IMR-90 (cell line): ENCODE measurements at regions not wholly inside any gene's neighbourhood (a gene's known extent, or its start where the extent isn't known, plus 50 kb on each side); places are given as distances from the start of the nearest gene placed in this dataset.

Experiments used
- ATAC-seq: fragments of 200-7000 bp; cut with Tn5 transposase; 2 replicates; pipeline ENCODE4 v1.9.1; 2020; ENCODE audit warnings: low read depth, mild to moderate bottlenecking, moderate library complexity
- BruUV-seq: library from RNA; stranded (reverse); fragments of 400-500 nt; replicated peaks from 2 replicates; lab custom pipeline; 2021; lab: Mats Ljungman, UMichigan
- CTCF ChIA-PET: fragments of 300-600 bp; formaldehyde crosslinking; extraction: SDS; loops from one replicate; lab custom pipeline; 2021; ENCODE audit warnings: antibody characterized with exemption; lab: Yijun Ruan, JAX
- POLR2A ChIA-PET: fragments of 300-600 bp; sonication (Branson Sonifier 250); formaldehyde crosslinking; loops from one replicate; lab custom pipeline; 2022; ENCODE audit warnings: antibody characterized with exemption; ENCODE audit not compliant: unreplicated experiment; lab: Charles Lee
- DNase-seq: peaks from one replicate; pipeline ENCODE4 v3.0.0; 2013
- H2AFZ ChIP-seq: replicated peaks from 2 replicates; pipeline ENCODE3; 2013; ENCODE audit warnings: low read length, mild to moderate bottlenecking; ENCODE audit not compliant: poor library complexity
- H2AK5ac ChIP-seq: 2 replicates; pipeline ENCODE4 v1.6.1; 2013; ENCODE audit warnings: low read depth, low read length, inconsistent platforms
- H2AK9ac ChIP-seq: replicated peaks from 2 replicates; pipeline ENCODE3; 2013; ENCODE audit warnings: mild to moderate bottlenecking, low read depth, low read length, moderate library complexity; ENCODE audit not compliant: poor library complexity
- H2BK120ac ChIP-seq: 2 replicates; pipeline ENCODE4 v1.6.1; 2013; ENCODE audit warnings: low read depth, low read length, inconsistent platforms
- H2BK15ac ChIP-seq: 3 replicates; pipeline ENCODE4 v1.6.1; 2013; ENCODE audit warnings: low read depth, low read length, inconsistent platforms
- H2BK20ac ChIP-seq: 2 replicates; pipeline ENCODE4 v1.6.1; 2013; ENCODE audit warnings: low read depth, mild to moderate bottlenecking, inconsistent platforms, low read length, moderate library complexity
- H2BK5ac ChIP-seq: 2 replicates; pipeline ENCODE4 v1.6.1; 2013; ENCODE audit warnings: mild to moderate bottlenecking, low read depth, low read length, inconsistent platforms; ENCODE audit not compliant: poor library complexity, severe bottlenecking
- H3K14ac ChIP-seq: replicated peaks from 2 replicates; pipeline ENCODE4 v1.6.1; 2013; ENCODE audit warnings: low read depth, low read length, inconsistent platforms
- H3K18ac ChIP-seq: 2 replicates; pipeline ENCODE4 v1.6.1; 2013; ENCODE audit warnings: low read depth, low read length, control low read depth
- H3K23ac ChIP-seq: 2 replicates; pipeline ENCODE4 v1.6.1; 2013; ENCODE audit warnings: low read depth, low read length, inconsistent platforms
- H3K27ac ChIP-seq: 2 replicates; pipeline ENCODE4 v1.5.1; 2013; ENCODE audit warnings: mild to moderate bottlenecking, control low read depth, low read length; ENCODE audit not compliant: insufficient read depth
- H3K27me3 ChIP-seq: 2 replicates; pipeline ENCODE4 v1.6.1; 2013; ENCODE audit warnings: low read length; ENCODE audit not compliant: control insufficient read depth, insufficient read depth
- H3K36me3 ChIP-seq: 2 replicates; pipeline ENCODE4 v1.6.1; 2013; ENCODE audit warnings: low read length, mixed read lengths; ENCODE audit not compliant: control insufficient read depth, insufficient read depth
- H3K4ac ChIP-seq: 2 replicates; pipeline ENCODE4 v1.6.1; 2013; ENCODE audit warnings: low read depth, low read length, inconsistent platforms
- H3K4me1 ChIP-seq: 2 replicates; pipeline ENCODE4 v1.6.1; 2013; ENCODE audit warnings: low read length, mixed read lengths; ENCODE audit not compliant: control insufficient read depth, insufficient read depth
- H3K4me2 ChIP-seq: 2 replicates; pipeline ENCODE4 v1.6.1; 2013; ENCODE audit warnings: low read depth, mild to moderate bottlenecking, control low read depth, low read length, moderate library complexity
- H3K4me3 ChIP-seq: 2 replicates; pipeline ENCODE4 v1.5.1; 2013; ENCODE audit warnings: low read depth, mild to moderate bottlenecking, control low read depth, low read length, moderate library complexity; ENCODE audit not compliant: insufficient read depth
- H3K56ac ChIP-seq: 2 replicates; pipeline ENCODE4 v1.6.1; 2013; ENCODE audit warnings: low read length, inconsistent platforms; ENCODE audit not compliant: insufficient read depth; ENCODE audit errors: extremely low read depth
- H3K79me1 ChIP-seq, 2 experiments: 2 replicates each; pipeline ENCODE4 v1.6.1; 2013; ENCODE audit warnings: low read length in 2 of 2, inconsistent platforms in 1 of 2, low read depth in 1 of 2
- H3K9ac ChIP-seq: 2 replicates; pipeline ENCODE4 v1.6.1; 2013; ENCODE audit warnings: low read depth, low read length, control low read depth
- H3K9me1 ChIP-seq: 2 replicates; pipeline ENCODE4 v1.6.1; 2013; ENCODE audit warnings: low read length, inconsistent platforms; ENCODE audit not compliant: insufficient read depth
- H3K9me3 ChIP-seq: 2 replicates; pipeline ENCODE4 v1.6.1; 2013; ENCODE audit warnings: low read length; ENCODE audit not compliant: control insufficient read depth, insufficient read depth
- H4K20me1 ChIP-seq: 2 replicates; pipeline ENCODE4 v1.6.1; 2013; ENCODE audit warnings: low read length, inconsistent platforms; ENCODE audit not compliant: insufficient read depth
- H4K5ac ChIP-seq: 2 replicates; pipeline ENCODE4 v1.6.1; 2013; ENCODE audit warnings: mild to moderate bottlenecking, low read depth, low read length, control low read depth
- H4K8ac ChIP-seq, 2 experiments: 2 replicates each; pipeline ENCODE4 v1.6.1; 2013; ENCODE audit warnings: low read depth in 2 of 2, low read length in 2 of 2, control low read depth in 1 of 2, inconsistent platforms in 1 of 2
- H4K91ac ChIP-seq: 2 replicates; pipeline ENCODE4 v1.6.1; 2013; ENCODE audit warnings: low read depth, low read length, inconsistent platforms; ENCODE audit not compliant: insufficient read depth
- BHLHE40 ChIP-seq: fragments of 150-350 bp; IDR thresholded peaks from 2 replicates; pipeline ENCODE4 v1.6.1; 2016; ENCODE audit warnings: mild to moderate bottlenecking, low read depth, low read length
- CEBPB ChIP-seq: IDR thresholded peaks from 2 replicates; pipeline ENCODE4 v1.6.1; 2012; ENCODE audit warnings: low read depth, low read length, improper control_type of control experiment
- CTCF ChIP-seq: conservative IDR thresholded peaks from 2 replicates; pipeline ENCODE4 v1.5.1; 2012; ENCODE audit warnings: mild to moderate bottlenecking, low read depth, low read length, improper control_type of control experiment
- ELK1 ChIP-seq: fragments of 150-350 bp; IDR thresholded peaks from 2 replicates; pipeline ENCODE4 v1.6.1; 2016; ENCODE audit warnings: low read depth, mild to moderate bottlenecking, low read length, moderate library complexity, borderline replicate concordance
- FOS ChIP-seq: fragments of 150-350 bp; IDR thresholded peaks from 2 replicates; pipeline ENCODE4 v1.6.1; 2016; ENCODE audit warnings: low read depth, low read length
- MAFK ChIP-seq: IDR thresholded peaks from 2 replicates; pipeline ENCODE4 v1.6.1; 2012; ENCODE audit warnings: low read depth, low read length, improper control_type of control experiment
- MAZ ChIP-seq: IDR thresholded peaks from 2 replicates; pipeline ENCODE4 v1.6.1; 2012; ENCODE audit warnings: low read depth, mild to moderate bottlenecking, low read length, improper control_type of control experiment, moderate library complexity, borderline replicate concordance
- MXI1 ChIP-seq: IDR thresholded peaks from 2 replicates; pipeline ENCODE4 v1.6.1; 2012; ENCODE audit warnings: low read depth, mild to moderate bottlenecking, low read length, moderate library complexity, borderline replicate concordance
- NFE2L2 ChIP-seq: fragments of 150-350 bp; IDR thresholded peaks from 2 replicates; pipeline ENCODE4 v1.6.1; 2016; ENCODE audit warnings: low read depth, mild to moderate bottlenecking, low read length
- POLR2A ChIP-seq: IDR thresholded peaks from 2 replicates; pipeline ENCODE4 v1.6.1; 2012; ENCODE audit warnings: mild to moderate bottlenecking, low read depth, low read length
- RAD21 ChIP-seq: IDR thresholded peaks from 2 replicates; pipeline ENCODE4 v1.6.1; 2012; ENCODE audit warnings: low read length, improper control_type of control experiment
- RCOR1 ChIP-seq: IDR thresholded peaks from 2 replicates; pipeline ENCODE4 v1.6.1; 2012; ENCODE audit warnings: mild to moderate bottlenecking, low read length, improper control_type of control experiment; ENCODE audit not compliant: insufficient replicate concordance
- RFX5 ChIP-seq: IDR thresholded peaks from 2 replicates; pipeline ENCODE4 v1.8.0; 2012; ENCODE audit warnings: low read depth, mild to moderate bottlenecking, low read length, moderate library complexity
- SMC3 ChIP-seq: fragments of 150-350 bp; IDR thresholded peaks from 2 replicates; pipeline ENCODE4 v1.6.1; 2016; ENCODE audit warnings: low read depth, mild to moderate bottlenecking, antibody characterized with exemption, low read length, moderate library complexity
- USF2 ChIP-seq: fragments of 150-350 bp; IDR thresholded peaks from 2 replicates; pipeline ENCODE4 v1.6.1; 2017; ENCODE audit warnings: mild to moderate bottlenecking, antibody characterized with exemption, low read length, low read depth
- WGBS, 2 experiments: methylation state at CpG; one replicate each; pipeline versions ENCODE4 v1.1.5 to v1.1.7; 2013; ENCODE audit warnings: missing lambda C conversion rate in 2 of 2; ENCODE audit not compliant: insufficient read length in 1 of 2; ENCODE audit errors: extremely low coverage in 2 of 2; 5-methylcytosine and 5-hydroxymethylcytosine counted together
- dilution Hi-C: fragments of 300-500 bp; cut with HindIII; formaldehyde crosslinking; loops from one replicate; pipeline ENCODE4 v1.14.3; 2018; ENCODE audit warnings: low sequenced_read_pairs; ENCODE audit not compliant: unreplicated experiment
- in situ Hi-C: fragments of 300-500 bp; cut with MboI; formaldehyde crosslinking; loops from 3 replicates; pipeline ENCODE4 v1.14.3; 2019; ENCODE audit warnings: low sequenced_read_pairs, inconsistent platforms, mixed read lengths
- intact Hi-C: fragments of 100-400 bp; cut with micrococcal nuclease; formaldehyde crosslinking; loops from 2 replicates; pipeline ENCODE4 v1.10.0; 2022

GRCh38 chr2:228720895-228721294, 539.4 kb upstream of the SPHKAP start:
- H4K8ac ChIP-seq, result no peak overlapping the region
- no peaks in the 10 kb centered on the region for H4K20me1 ChIP-seq
- H3K9me1 ChIP-seq, result no peaks in the 10 kb centered on the region
- no peaks in the 10 kb centered on the region for H3K36me3 ChIP-seq
- intact Hi-C loops, result no loop called here
- H3K4me2 ChIP-seq, result no peak overlapping the region
- no peak overlapping the region for H3K4ac ChIP-seq
- no peaks in the 10 kb centered on the region for H3K4me1 ChIP-seq
- in situ Hi-C loops, result no loop called here
- H2BK120ac ChIP-seq, result no peak overlapping the region
- H3K4me3 ChIP-seq, result no peak overlapping the region
- DNase-seq (no peak), ATAC-seq (no peak)
- no peak overlapping the region for H3K18ac ChIP-seq
- H3K14ac ChIP-seq, result no peak overlapping the region
- H4K5ac ChIP-seq, result no peak overlapping the region
- H2BK20ac ChIP-seq, result no peak overlapping the region
- H2AK9ac ChIP-seq, result no peak overlapping the region
- H2BK15ac ChIP-seq, result no peak overlapping the region
- POLR2A ChIA-PET, result no interaction called here
- CTCF ChIA-PET, result no interaction called here
- H3K79me1 ChIP-seq, result no peaks in the 10 kb centered on the region
- dilution Hi-C loops, result no loop called here
- no peak overlapping the region for H3K23ac ChIP-seq
- no peak overlapping the region for H2AK5ac ChIP-seq
- no peaks in the 10 kb centered on the region for H3K27me3 ChIP-seq
- H2AFZ ChIP-seq, result no peak overlapping the region
- H3K9ac ChIP-seq, result no peak overlapping the region
- no peak overlapping the region for H3K27ac ChIP-seq
- H3K9me3 ChIP-seq, result no peaks in the 10 kb centered on the region
- no peak for TF ChIP-seq MAZ
- TF ChIP-seq MAFK, result no peak
- no peak for TF ChIP-seq CTCF
- no peak for TF ChIP-seq FOS
- no peak for TF ChIP-seq BHLHE40
- no peak for TF ChIP-seq ELK1
- TF ChIP-seq NFE2L2, result no peak
- TF ChIP-seq USF2, result no peak
- no peak for TF ChIP-seq RFX5
- no peak for TF ChIP-seq RCOR1
- TF ChIP-seq CEBPB, result no peak
- TF ChIP-seq SMC3, result no peak
- TF ChIP-seq POLR2A, result no peak
- TF ChIP-seq RAD21, result no peak
- no peak for TF ChIP-seq MXI1
- no peak overlapping the region for H2BK5ac ChIP-seq
- H3K56ac ChIP-seq, result no peak overlapping the region
- no peak overlapping the region for H4K91ac ChIP-seq
- WGBS, 2 experiments, result 40% methylated on average over 1 of the region's 1 CpG; no CpG with 5 or more reads in 1 of the 2 experiments
- no TSS peak for BruUV-seq
